Kidney (tissue), 13 donors: ENCODE measurements at regions not wholly inside any gene's neighbourhood (a gene's known extent, or its start where the extent isn't known, plus 50 kb on each side); places are given as distances from the start of the nearest gene placed in this dataset.
A peak's percentile ranks its signal among the peaks of the same experiment; 100 is the strongest.

Source experiments
- DNase-seq, 5 donors: peaks; one replicate each; pipeline ENCODE4 v3.0.0-alpha.2; 2013 to 2020
- FAIRE-seq: peaks from 2 replicates; lab custom pipeline; 2012; peaks lifted over from hg19 to GRCh38; lab: Jason Lieb, UNC
- H3K27ac ChIP-seq, 2 donors: one replicate each; pipeline ENCODE4 v1.7.0; 2013; ENCODE audit warnings: low read depth in 2 of 2, low read length in 2 of 2, inconsistent platforms in 1 of 2
- H3K27me3 ChIP-seq: one replicate; pipeline ENCODE4 v1.7.1; 2013; ENCODE audit warnings: low read length, inconsistent platforms; ENCODE audit not compliant: control insufficient read depth, insufficient read depth
- H3K36me3 ChIP-seq, 3 donors: one replicate each; pipeline versions ENCODE4 v1.7.0 to v1.7.1; 2013; ENCODE audit warnings: low read length in 3 of 3, control low read depth in 1 of 3, inconsistent platforms in 1 of 3; ENCODE audit not compliant: insufficient read depth in 3 of 3, control insufficient read depth in 2 of 3
- H3K4me1 ChIP-seq, 3 donors: one replicate each; pipeline versions ENCODE4 v1.7.0 to v1.7.1; 2013; ENCODE audit warnings: low read length in 3 of 3, inconsistent platforms in 1 of 3, low read depth in 1 of 3; ENCODE audit not compliant: control insufficient read depth in 2 of 3, insufficient read depth in 2 of 3
- H3K4me3 ChIP-seq, 3 donors: one replicate each; pipeline versions ENCODE4 v1.7.0 to v1.8.1; 2013; ENCODE audit warnings: low read length in 3 of 3, control low read depth in 1 of 3, inconsistent platforms in 1 of 3
- H3K9ac ChIP-seq, 3 donors: one replicate each; pipeline versions ENCODE4 v1.7.0 to v1.7.1; 2013; ENCODE audit warnings: low read length in 3 of 3, control low read depth in 1 of 3, inconsistent platforms in 1 of 3
- H3K9me3 ChIP-seq, 3 donors: one replicate each; pipeline versions ENCODE4 v1.7.0 to v1.7.1; 2013; ENCODE audit warnings: low read length in 3 of 3, control low read depth in 1 of 3, inconsistent platforms in 1 of 3; ENCODE audit not compliant: control insufficient read depth in 2 of 3, insufficient read depth in 1 of 3
- CTCF ChIP-seq: IDR thresholded peaks from 3 replicates; pipeline ENCODE4 v1.5.1; 2012; ENCODE audit warnings: mild to moderate bottlenecking, moderate library complexity, borderline replicate concordance; ENCODE audit not compliant: insufficient read depth; ENCODE audit errors: extremely low read depth
- intact Hi-C: fragments of 100-400 bp; cut with DNase I; formaldehyde crosslinking; loops from one replicate; pipeline ENCODE4 v1.11.1; 2022
- donor health status: control.
- donor health status: control.
- donor health status: control.
- donor health status: control.
- donor health status: control.
- donor health status: DM: yes; HTN: yes; CAD: no.
- donor health status: Normal renal cell carcinoma (clear cell type).

DNA sequence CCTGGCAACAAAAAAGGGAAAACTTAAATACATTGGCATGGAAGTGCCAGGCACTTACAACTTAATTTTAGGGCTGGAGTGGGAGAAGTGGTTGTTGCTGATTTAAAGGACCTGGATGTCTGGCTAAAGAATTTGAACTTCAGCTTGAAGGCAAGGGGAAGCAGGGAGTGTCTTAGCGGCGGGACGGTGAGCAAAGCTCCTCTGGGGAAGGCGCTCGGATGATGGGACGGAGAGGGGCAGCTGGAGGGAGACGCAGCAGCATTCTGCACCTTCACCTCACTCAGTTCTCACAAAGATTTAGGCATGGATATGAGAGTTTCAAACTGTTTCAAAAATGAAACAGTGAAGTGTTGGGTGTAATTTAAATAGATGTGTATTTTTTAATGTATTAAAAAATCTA, 967.1 kb downstream of the BRD1 start:
- no peaks in the 10 kb centered on the region for H3K27me3 ChIP-seq
- no peaks in the 10 kb centered on the region for H3K4me1 ChIP-seq
- FAIRE-seq (no peak), DNase-seq (peak in 1 of 5 donors; percentile 3)
- no peak overlapping the region for H3K27ac ChIP-seq
- H3K36me3 ChIP-seq = no peaks in the 10 kb centered on the region
- H3K9me3 ChIP-seq = no peaks in the 10 kb centered on the region
- no peak for TF ChIP-seq CTCF
- intact Hi-C loops = no loop called here
- H3K4me3 ChIP-seq = no peak overlapping the region
- no peak overlapping the region for H3K9ac ChIP-seq

- TF ChIP-seq CTCF = no peak
- FAIRE-seq = no peak
- Histone ChIP-seq H3K4me3 (no peak overlapping the region), H3K27ac (no peak overlapping the region), H3K4me1 (no peaks in the 10 kb centered on the region), H3K36me3 (no peaks in the 10 kb centered on the region), H3K9ac (no peak overlapping the region), H3K9me3 (no peaks in the 10 kb centered on the region), H3K27me3 (no peaks in the 10 kb centered on the region)
- intact Hi-C loops = no loop called here
- no peak for DNase-seq
Measured at GRCh38 chr22:48858856-48859255, 968.8 kb downstream of the BRD1 start.

GRCh38 chr22:48858121-48858520, 969.6 kb downstream of the BRD1 start:
- TF ChIP-seq CTCF = no peak
- Histone ChIP-seq H3K4me1 (no peaks in the 10 kb centered on the region), H3K4me3 (no peak overlapping the region), H3K9me3 (no peaks in the 10 kb centered on the region), H3K27ac (no peak overlapping the region), H3K27me3 (no peaks in the 10 kb centered on the region), H3K9ac (no peak overlapping the region), H3K36me3 (no peaks in the 10 kb centered on the region)
- DNase-seq = peak in 1 of 5 donors; percentile 56
- no peak for FAIRE-seq
- intact Hi-C loops = no loop called here

DNA sequence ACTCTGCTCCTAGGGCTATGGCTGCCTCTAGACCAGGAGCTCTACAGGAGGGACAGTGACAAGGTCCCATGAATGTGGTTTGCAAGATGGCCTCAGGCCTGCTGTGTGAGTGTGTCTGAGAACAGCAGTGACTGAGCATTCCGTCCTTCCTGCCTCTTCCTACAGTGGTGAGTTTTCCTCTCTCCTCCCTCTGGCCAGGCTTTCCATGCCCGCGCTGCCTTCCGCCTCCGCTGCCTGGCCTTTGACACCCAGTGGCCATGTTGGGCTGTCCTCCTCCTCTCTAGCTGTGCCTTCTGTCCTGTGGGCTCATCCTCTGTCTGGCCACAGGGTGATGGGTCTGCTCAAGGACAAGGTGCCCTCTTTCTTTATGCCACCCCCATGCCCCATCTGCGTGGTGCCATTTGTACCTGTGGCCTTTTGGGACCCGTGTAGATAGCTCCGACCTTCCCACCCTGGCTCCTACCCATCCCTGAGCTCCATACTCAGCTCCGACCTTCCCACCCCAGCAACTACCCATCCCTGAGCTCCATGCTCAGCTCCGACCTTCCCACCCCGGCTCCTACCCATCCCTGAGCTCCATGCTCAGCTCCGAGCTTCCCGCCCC, 970.4 kb downstream of the BRD1 start:
- H3K4me1 ChIP-seq = no peaks in the 10 kb centered on the region
- DNase-seq (peak in 1 of 5 donors; percentile 40), FAIRE-seq (no peak)
- intact Hi-C loops = no loop called here
- H3K36me3 ChIP-seq = no peaks in the 10 kb centered on the region
- H3K4me3 ChIP-seq = no peak overlapping the region
- H3K9ac ChIP-seq = no peak overlapping the region
- no peak overlapping the region for H3K27ac ChIP-seq
- no peaks in the 10 kb centered on the region for H3K9me3 ChIP-seq
- no peaks in the 10 kb centered on the region for H3K27me3 ChIP-seq
- no peak for TF ChIP-seq CTCF
